ENCODE measurements at regions not wholly inside any gene's neighbourhood (a gene's known extent, or its start where the extent isn't known, plus 50 kb on each side); places are given as distances from the start of the nearest gene placed in this dataset.

DNA sequence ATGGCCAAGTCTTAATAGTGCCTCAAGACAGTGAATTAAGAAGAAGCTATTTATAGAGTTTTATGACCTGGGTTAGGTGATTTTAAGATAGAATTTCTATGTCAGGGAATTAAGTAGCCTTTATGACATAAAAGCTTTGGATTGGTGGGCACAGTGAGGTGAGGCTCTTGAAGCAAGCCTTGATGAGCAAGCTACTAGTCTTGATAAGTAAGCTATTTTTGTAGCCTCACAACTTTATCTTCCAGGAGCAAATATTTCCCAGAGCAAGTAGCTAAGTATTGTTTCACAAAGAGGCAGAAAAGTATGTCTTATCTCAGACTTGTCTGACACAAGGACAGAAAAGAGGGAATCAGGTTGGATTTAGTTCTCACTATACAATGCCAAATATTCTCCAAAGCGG, 491.7 kb upstream of the RASGRP1 start:
- Histone ChIP-seq H3K27ac (ENCODE audit: low read depth in 2 of 2, low read length in 1 of 2) (no peak overlapping the region), H3F3A (replicated peaks; ENCODE audit: insufficient read depth) (no peaks in the 10 kb centered on the region), H2AFZ (ENCODE audit: low read depth) (0 out of 2 replicates have a peak overlapping the region, but pooled peaks have one; percentile 11), H3K4me3 (ENCODE audit: low read depth in 2 of 2, low read length in 1 of 2) (no peak overlapping the region), H3K9me2 (no peaks in the 10 kb centered on the region), H3K27me3 (ENCODE audit: insufficient read depth) (no peaks in the 10 kb centered on the region), H3K4me2 (no peak overlapping the region), H3K9me3 (0 out of 2 replicates have a peak, but pooled peaks cover 4% of the 10 kb centered on the region), H3K36me3 (replicated peaks in 1 of 2; ENCODE audit: control insufficient read depth in 1 of 2, insufficient read depth in 2 of 2, low read length in 1 of 2) (no peaks in the 10 kb centered on the region), H3K4me1 (ENCODE audit: control insufficient read depth in 1 of 2, insufficient read depth in 2 of 2, low read depth in 1 of 2, low read length in 1 of 2) (no peaks in the 10 kb centered on the region; a peak in 1 of 4 replicates), H4K20me1 (ENCODE audit: insufficient read depth) (no peaks in the 10 kb centered on the region), H3K79me2 (ENCODE audit: insufficient read depth) (no peaks in the 10 kb centered on the region), H3K9ac (no peak overlapping the region)
- ChIA-PET POLR2A (no interaction called here), CTCF (no interaction called here)
- 97% methylated on average over 1 of the region's 1 CpG for WGBS (ENCODE audit: low lambda C conversion rate)
- TF ChIP-seq FOSL2 (IDR thresholded peaks at IDR 0.05; ENCODE audit: borderline replicate concordance, low read depth) (no peak), TEAD4 (IDR thresholded peaks at IDR 0.05; ENCODE audit: borderline replicate concordance, insufficient read depth) (no peak), NFIC (IDR thresholded peaks at IDR 0.05; ENCODE audit: borderline replicate concordance) (no peak), POLR2AphosphoS5 (IDR thresholded peaks at IDR 0.05; ENCODE audit: low read depth, low read length) (no peak), ELF1 (IDR thresholded peaks at IDR 0.05) (no peak)
- DNase-seq: no peak

DNA sequence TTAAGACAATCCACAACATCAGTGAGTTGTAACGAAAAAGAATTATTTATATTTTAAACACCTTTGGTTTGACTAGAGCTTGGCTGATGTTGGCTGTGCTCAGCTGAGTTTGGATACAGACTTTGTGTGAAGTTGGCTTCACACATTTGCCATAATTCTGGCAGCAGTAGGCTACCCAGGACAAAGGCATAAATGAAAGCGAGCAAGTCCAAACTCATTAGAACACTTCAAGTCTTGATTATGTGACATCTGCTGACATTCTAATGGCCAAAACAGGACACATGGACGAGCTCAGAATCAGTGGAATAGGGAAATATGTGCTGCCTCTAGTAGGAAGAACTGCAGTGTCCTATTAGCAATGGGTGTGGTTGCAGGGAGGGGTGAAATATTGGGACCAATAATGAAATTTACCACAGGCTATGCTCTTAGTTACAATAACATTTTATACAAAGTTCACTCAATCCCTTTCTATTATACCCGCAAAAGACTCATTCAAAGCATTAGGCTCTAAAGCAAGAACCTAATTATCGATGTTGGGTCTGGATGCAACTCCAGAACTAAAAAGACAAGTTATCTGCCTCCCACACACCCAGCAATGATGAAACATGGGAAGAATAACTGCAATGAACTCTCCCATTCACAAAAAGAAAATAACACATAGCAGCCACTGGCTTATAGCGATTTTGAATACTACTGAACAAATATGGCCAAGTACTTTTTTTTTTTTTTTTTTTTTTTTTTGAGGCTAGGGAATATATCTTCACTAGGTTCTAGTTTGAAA, 493.9 kb upstream of the RASGRP1 start:
- H3K9ac ChIP-seq: no peak overlapping the region
- H3K4me2 ChIP-seq: no peak overlapping the region
- no peak overlapping the region for H3K4me3 ChIP-seq (ENCODE audit: low read depth in 2 of 2, low read length in 1 of 2)
- DNase-seq: no peak
- no peak overlapping the region for H3K27ac ChIP-seq (ENCODE audit: low read depth in 2 of 2, low read length in 1 of 2)
- no peaks in the 10 kb centered on the region for H3K27me3 ChIP-seq (ENCODE audit: insufficient read depth)
- no peaks in the 10 kb centered on the region for H3K9me3 ChIP-seq
- H3K9me2 ChIP-seq: no peaks in the 10 kb centered on the region
- H3K4me1 ChIP-seq (ENCODE audit: control insufficient read depth in 1 of 2, insufficient read depth in 2 of 2, low read depth in 1 of 2, low read length in 1 of 2): no peaks in the 10 kb centered on the region; a peak in 1 of 4 replicates
- 72% methylated on average over 6 of the region's 6 CpGs for WGBS (ENCODE audit: low lambda C conversion rate)
- no peaks in the 10 kb centered on the region for H3F3A ChIP-seq (replicated peaks; ENCODE audit: insufficient read depth)
- H3K79me2 ChIP-seq (ENCODE audit: insufficient read depth): no peaks in the 10 kb centered on the region
- no peak overlapping the region for H2AFZ ChIP-seq (ENCODE audit: low read depth)
- CTCF ChIA-PET: no interaction called here
- POLR2A ChIA-PET: no interaction called here
- no peaks in the 10 kb centered on the region for H3K36me3 ChIP-seq (replicated peaks in 1 of 2; ENCODE audit: control insufficient read depth in 1 of 2, insufficient read depth in 2 of 2, low read length in 1 of 2)
- TF ChIP-seq, protein P1, sequence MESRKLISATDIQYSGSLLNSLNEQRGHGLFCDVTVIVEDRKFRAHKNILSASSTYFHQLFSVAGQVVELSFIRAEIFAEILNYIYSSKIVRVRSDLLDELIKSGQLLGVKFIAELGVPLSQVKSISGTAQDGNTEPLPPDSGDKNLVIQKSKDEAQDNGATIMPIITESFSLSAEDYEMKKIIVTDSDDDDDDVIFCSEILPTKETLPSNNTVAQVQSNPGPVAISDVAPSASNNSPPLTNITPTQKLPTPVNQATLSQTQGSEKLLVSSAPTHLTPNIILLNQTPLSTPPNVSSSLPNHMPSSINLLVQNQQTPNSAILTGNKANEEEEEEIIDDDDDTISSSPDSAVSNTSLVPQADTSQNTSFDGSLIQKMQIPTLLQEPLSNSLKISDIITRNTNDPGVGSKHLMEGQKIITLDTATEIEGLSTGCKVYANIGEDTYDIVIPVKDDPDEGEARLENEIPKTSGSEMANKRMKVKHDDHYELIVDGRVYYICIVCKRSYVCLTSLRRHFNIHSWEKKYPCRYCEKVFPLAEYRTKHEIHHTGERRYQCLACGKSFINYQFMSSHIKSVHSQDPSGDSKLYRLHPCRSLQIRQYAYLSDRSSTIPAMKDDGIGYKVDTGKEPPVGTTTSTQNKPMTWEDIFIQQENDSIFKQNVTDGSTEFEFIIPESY (IDR thresholded peaks at IDR 0.05; ENCODE audit: borderline replicate concordance, low read depth): no peak
- TF ChIP-seq TAF1 (IDR thresholded peaks at IDR 0.05; ENCODE audit: borderline replicate concordance, low read depth, low read length): no peak
- no peak for TF ChIP-seq MEF2A (IDR thresholded peaks at IDR 0.05; ENCODE audit: borderline replicate concordance, low read depth)
- TF ChIP-seq, protein P2, sequence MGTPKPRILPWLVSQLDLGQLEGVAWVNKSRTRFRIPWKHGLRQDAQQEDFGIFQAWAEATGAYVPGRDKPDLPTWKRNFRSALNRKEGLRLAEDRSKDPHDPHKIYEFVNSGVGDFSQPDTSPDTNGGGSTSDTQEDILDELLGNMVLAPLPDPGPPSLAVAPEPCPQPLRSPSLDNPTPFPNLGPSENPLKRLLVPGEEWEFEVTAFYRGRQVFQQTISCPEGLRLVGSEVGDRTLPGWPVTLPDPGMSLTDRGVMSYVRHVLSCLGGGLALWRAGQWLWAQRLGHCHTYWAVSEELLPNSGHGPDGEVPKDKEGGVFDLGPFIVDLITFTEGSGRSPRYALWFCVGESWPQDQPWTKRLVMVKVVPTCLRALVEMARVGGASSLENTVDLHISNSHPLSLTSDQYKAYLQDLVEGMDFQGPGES (IDR thresholded peaks at IDR 0.05; ENCODE audit: low read depth, low read length): no peak
- no peak for TF ChIP-seq FOSL2 (IDR thresholded peaks at IDR 0.05; ENCODE audit: borderline replicate concordance, low read depth)
- TF ChIP-seq EZH2phosphoT487 (IDR thresholded peaks at IDR 0.05; ENCODE audit: borderline replicate concordance, low read depth): no peak
- no peak for TF ChIP-seq RFX5 (IDR thresholded peaks at IDR 0.05; ENCODE audit: low read length)
- TF ChIP-seq, protein P3, sequence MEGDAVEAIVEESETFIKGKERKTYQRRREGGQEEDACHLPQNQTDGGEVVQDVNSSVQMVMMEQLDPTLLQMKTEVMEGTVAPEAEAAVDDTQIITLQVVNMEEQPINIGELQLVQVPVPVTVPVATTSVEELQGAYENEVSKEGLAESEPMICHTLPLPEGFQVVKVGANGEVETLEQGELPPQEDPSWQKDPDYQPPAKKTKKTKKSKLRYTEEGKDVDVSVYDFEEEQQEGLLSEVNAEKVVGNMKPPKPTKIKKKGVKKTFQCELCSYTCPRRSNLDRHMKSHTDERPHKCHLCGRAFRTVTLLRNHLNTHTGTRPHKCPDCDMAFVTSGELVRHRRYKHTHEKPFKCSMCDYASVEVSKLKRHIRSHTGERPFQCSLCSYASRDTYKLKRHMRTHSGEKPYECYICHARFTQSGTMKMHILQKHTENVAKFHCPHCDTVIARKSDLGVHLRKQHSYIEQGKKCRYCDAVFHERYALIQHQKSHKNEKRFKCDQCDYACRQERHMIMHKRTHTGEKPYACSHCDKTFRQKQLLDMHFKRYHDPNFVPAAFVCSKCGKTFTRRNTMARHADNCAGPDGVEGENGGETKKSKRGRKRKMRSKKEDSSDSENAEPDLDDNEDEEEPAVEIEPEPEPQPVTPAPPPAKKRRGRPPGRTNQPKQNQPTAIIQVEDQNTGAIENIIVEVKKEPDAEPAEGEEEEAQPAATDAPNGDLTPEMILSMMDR (IDR thresholded peaks at IDR 0.05): no peak
- no peaks in the 10 kb centered on the region for H4K20me1 ChIP-seq (ENCODE audit: insufficient read depth)

Measured in SK-N-SH (cell line).